Epithelial cell of prostate (primary cell): ENCODE measurements at regions not wholly inside any gene's neighbourhood (a gene's known extent, or its start where the extent isn't known, plus 50 kb on each side); places are given as distances from the start of the nearest gene placed in this dataset.

Experiments
- DNase-seq: peaks from one replicate; pipeline ENCODE4 v3.0.0-alpha.2; 2011; ENCODE audit warnings: low read depth, low spot score
- H3K27ac ChIP-seq: fragments of 450-650 bp; 2 replicates; pipeline ENCODE4 v1.5.1; 2017; ENCODE audit warnings: mild to moderate bottlenecking

GRCh38 chr14:25896777-25897176 lies 701.1 kb downstream of the NOVA1 start:
- DNase-seq = no peak
- no peak overlapping the region for H3K27ac ChIP-seq

GRCh38 chr14:25895740-25896139 lies 702.1 kb downstream of the NOVA1 start:
- no peak overlapping the region for H3K27ac ChIP-seq
- DNase-seq = no peak

- H3K27ac ChIP-seq = peak overlapping the region; percentile 62
- DNase-seq = peak; percentile 18
These were observed 710.5 kb downstream of the NOVA1 start for GRCh38 chr14:25887251-25887878.

- H3K27ac ChIP-seq = no peak overlapping the region
- DNase-seq = no peak
These were observed 713.2 kb downstream of the NOVA1 start for GRCh38 chr14:25884657-25885056.

- DNase-seq = no peak
- no peak overlapping the region for H3K27ac ChIP-seq
These were observed 714.9 kb downstream of the NOVA1 start for GRCh38 chr14:25882899-25883298.

GRCh38 chr14:25875475-25875874 lies 722.4 kb downstream of the NOVA1 start:
- no peak overlapping the region for H3K27ac ChIP-seq
- no peak for DNase-seq

- no peak overlapping the region for H3K27ac ChIP-seq
- DNase-seq = no peak
These were observed 728.0 kb downstream of the NOVA1 start for GRCh38 chr14:25869854-25870253.

GRCh38 chr14:25868521-25869314 lies 729.1 kb downstream of the NOVA1 start:
- DNase-seq = no peak
- H3K27ac ChIP-seq = no peak overlapping the region

- DNase-seq = no peak
- no peak overlapping the region for H3K27ac ChIP-seq
These were observed 736.4 kb downstream of the NOVA1 start for GRCh38 chr14:25861406-25861805.

- H3K27ac ChIP-seq = no peak overlapping the region
- DNase-seq = peak; percentile 5
These were observed 749.2 kb downstream of the NOVA1 start for GRCh38 chr14:25848601-25849000.

GRCh38 chr14:25846246-25846645 lies 751.6 kb downstream of the NOVA1 start:
- no peak for DNase-seq
- no peak overlapping the region for H3K27ac ChIP-seq

- no peak for DNase-seq
- no peak overlapping the region for H3K27ac ChIP-seq
These were observed 754.1 kb downstream of the NOVA1 start for GRCh38 chr14:25843481-25844470.

- DNase-seq = no peak
- no peak overlapping the region for H3K27ac ChIP-seq
These were observed 756.6 kb downstream of the NOVA1 start for GRCh38 chr14:25841226-25841625.

- no peak overlapping the region for H3K27ac ChIP-seq
- DNase-seq = no peak
These were observed 760.3 kb downstream of the NOVA1 start for GRCh38 chr14:25837551-25837965.

GRCh38 chr14:25836636-25837035 lies 761.2 kb downstream of the NOVA1 start:
- DNase-seq = no peak
- H3K27ac ChIP-seq = no peak overlapping the region

- no peak for DNase-seq
- H3K27ac ChIP-seq = no peak overlapping the region
These were observed 764.3 kb downstream of the NOVA1 start for GRCh38 chr14:25833341-25834126.

- no peak overlapping the region for H3K27ac ChIP-seq
- no peak for DNase-seq
These were observed 765.2 kb downstream of the NOVA1 start for GRCh38 chr14:25832585-25832984.

- H3K27ac ChIP-seq = no peak overlapping the region
- DNase-seq = no peak
These were observed 769.3 kb downstream of the NOVA1 start for GRCh38 chr14:25828562-25828961.

GRCh38 chr14:25826105-25826504 lies 771.7 kb downstream of the NOVA1 start:
- no peak for DNase-seq
- H3K27ac ChIP-seq = no peak overlapping the region

- no peak for DNase-seq
- no peak overlapping the region for H3K27ac ChIP-seq
These were observed 770.4 kb upstream of the STXBP6 start for GRCh38 chr14:25820368-25820767.
